ENCODE measurements at regions not wholly inside any gene's neighbourhood (a gene's known extent, or its start where the extent isn't known, plus 50 kb on each side); places are given as distances from the start of the nearest gene placed in this dataset.

DNA sequence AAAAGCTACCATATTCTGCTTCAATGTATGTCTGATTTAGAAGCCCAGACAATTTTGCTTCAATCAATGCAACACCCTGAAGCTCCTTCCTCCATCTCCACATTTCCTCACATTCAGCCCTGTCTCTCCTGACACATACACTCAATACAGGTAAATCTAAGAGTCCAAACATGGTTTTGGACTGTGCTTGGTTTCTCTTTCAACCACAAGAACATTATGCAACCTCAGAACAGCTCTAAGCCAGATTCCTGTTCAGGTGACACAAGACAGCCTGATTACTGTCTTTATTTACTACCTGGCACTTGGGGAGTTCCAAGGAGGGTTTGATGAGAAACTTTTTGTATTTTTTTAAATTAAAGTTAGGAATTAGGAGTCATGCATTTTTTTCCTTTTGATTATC is 307.5 kb upstream of the SLIT2 start:
- Histone ChIP-seq H3K27me3 (ENCODE audit: insufficient read depth, low read length) (no peaks in the 10 kb centered on the region), H3K9me3 (ENCODE audit: insufficient read depth, low read depth, low read length) (no peaks in the 10 kb centered on the region), H3K4me1 (ENCODE audit: insufficient read depth, low read length) (peaks cover 15% of the 10 kb centered on the region; the same call in 1 of the 2 replicates), H3K9ac (ENCODE audit: low read depth, low read length) (no peak overlapping the region), H3K4me3 (ENCODE audit: low read length) (no peak overlapping the region), H3K27ac (ENCODE audit: low read depth, low read length) (no peak overlapping the region), H3K36me3 (ENCODE audit: insufficient read depth, low read length) (no peaks in the 10 kb centered on the region)

DNA sequence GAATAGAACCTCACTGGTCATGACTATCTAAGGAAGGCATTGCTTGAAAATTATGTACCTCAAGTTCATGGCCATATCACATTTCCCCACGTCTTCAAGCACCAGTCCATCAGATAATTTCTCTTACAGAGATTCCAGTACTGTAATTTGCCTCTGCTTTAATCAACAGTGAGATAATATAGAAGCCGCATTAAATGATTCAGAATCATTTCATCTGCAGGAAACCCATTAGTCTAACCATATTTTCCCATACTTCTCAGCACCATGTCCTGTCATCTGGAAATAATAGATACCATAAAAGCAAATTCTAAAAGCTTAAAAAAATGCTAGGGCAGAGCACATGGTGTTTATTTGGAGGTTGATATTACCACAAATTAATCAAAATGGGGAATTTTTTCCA is 310.3 kb upstream of the SLIT2 start:
- H3K9ac ChIP-seq (ENCODE audit: low read depth, low read length): no peak overlapping the region
- H3K27me3 ChIP-seq (ENCODE audit: insufficient read depth, low read length): no peaks in the 10 kb centered on the region
- H3K36me3 ChIP-seq (ENCODE audit: insufficient read depth, low read length): no peaks in the 10 kb centered on the region
- H3K27ac ChIP-seq (ENCODE audit: low read depth, low read length): no peak overlapping the region
- no peak overlapping the region for H3K4me3 ChIP-seq (ENCODE audit: low read length)
- 91% methylated on average over 2 of the region's 2 CpGs for WGBS
- peaks cover 15% of the 10 kb centered on the region; the same call in 1 of the 2 replicates for H3K4me1 ChIP-seq (ENCODE audit: insufficient read depth, low read length)
- no peaks in the 10 kb centered on the region for H3K9me3 ChIP-seq (ENCODE audit: insufficient read depth, low read depth, low read length)

DNA sequence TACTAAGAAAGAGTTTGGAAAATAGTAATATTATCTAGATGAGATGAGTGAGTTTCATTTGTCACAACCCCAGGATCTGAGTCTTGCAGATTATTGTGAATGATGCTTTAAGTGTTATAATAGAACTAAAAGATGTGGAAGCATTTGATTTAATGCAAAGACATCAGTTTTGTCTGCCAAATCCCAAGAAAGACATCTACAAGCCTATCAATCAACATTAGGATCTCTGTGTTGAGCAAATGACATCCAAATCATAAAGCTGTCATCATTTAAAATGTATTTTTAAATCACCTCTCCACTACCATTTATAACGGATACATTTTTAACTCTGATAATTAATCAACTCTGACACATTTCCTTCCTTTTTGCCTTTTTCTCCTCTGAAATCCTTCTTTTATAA is 310.8 kb upstream of the SLIT2 start:
- H3K27ac ChIP-seq (ENCODE audit: low read depth, low read length): no peak overlapping the region
- 97% methylated on average over 1 of the region's 1 CpG for WGBS
- no peaks in the 10 kb centered on the region for H3K27me3 ChIP-seq (ENCODE audit: insufficient read depth, low read length)
- H3K9me3 ChIP-seq (ENCODE audit: insufficient read depth, low read depth, low read length): no peaks in the 10 kb centered on the region
- no peak overlapping the region for H3K9ac ChIP-seq (ENCODE audit: low read depth, low read length)
- H3K36me3 ChIP-seq (ENCODE audit: insufficient read depth, low read length): no peaks in the 10 kb centered on the region
- peaks cover 12% of the 10 kb centered on the region; the same call in 1 of the 2 replicates for H3K4me1 ChIP-seq (ENCODE audit: insufficient read depth, low read length)
- no peak overlapping the region for H3K4me3 ChIP-seq (ENCODE audit: low read length)

DNA sequence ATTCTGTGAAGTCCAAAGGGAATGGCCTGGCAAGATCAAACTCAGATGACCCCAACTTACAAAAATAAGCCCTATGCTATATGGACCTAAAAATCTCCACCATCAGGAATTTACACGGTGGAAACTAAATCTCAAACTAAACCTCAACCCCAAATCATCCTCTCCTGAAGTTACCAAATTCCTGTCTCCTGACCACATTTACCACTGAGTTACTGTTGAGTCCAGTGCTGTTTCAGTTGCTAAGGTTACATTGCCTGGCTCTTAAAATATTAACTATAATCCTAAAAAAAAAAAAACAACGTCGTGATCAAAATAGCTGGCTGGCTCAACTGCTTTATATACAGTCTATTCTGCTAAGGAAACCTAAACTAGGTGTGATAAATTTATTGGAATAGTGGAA is 315.2 kb upstream of the SLIT2 start:
- no peak overlapping the region for H3K9ac ChIP-seq (ENCODE audit: low read depth, low read length)
- no peaks in the 10 kb centered on the region for H3K9me3 ChIP-seq (ENCODE audit: insufficient read depth, low read depth, low read length)
- WGBS: 94% methylated on average over 2 of the region's 3 CpGs
- H3K36me3 ChIP-seq (ENCODE audit: insufficient read depth, low read length): no peaks in the 10 kb centered on the region
- no peaks in the 10 kb centered on the region for H3K4me1 ChIP-seq (ENCODE audit: insufficient read depth, low read length)
- no peak overlapping the region for H3K4me3 ChIP-seq (ENCODE audit: low read length)
- H3K27ac ChIP-seq (ENCODE audit: low read depth, low read length): no peak overlapping the region
- no peaks in the 10 kb centered on the region for H3K27me3 ChIP-seq (ENCODE audit: insufficient read depth, low read length)

DNA sequence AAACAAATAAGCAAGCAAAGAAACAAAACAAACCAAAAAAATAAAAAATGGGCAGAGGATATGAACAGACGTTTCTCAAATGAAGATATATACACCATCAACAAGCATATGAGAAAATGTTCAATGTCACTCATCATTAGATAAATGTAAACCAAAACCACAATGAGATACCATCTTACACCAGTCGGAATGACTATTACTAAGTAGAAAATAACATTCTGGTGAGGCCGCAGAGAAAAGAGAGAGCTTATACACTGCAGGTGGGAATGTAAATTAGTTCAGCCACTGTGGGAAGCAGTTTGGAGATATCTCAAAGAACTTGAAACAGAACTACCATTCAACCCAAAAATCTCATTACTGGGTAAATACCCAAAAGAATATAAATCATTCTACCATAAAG is 321.0 kb upstream of the SLIT2 start:
- whole genome bisulfite sequencing: 92% methylated on average over 3 of the region's 3 CpGs
- no peaks in the 10 kb centered on the region for H3K9me3 ChIP-seq (ENCODE audit: insufficient read depth, low read depth, low read length)

DNA sequence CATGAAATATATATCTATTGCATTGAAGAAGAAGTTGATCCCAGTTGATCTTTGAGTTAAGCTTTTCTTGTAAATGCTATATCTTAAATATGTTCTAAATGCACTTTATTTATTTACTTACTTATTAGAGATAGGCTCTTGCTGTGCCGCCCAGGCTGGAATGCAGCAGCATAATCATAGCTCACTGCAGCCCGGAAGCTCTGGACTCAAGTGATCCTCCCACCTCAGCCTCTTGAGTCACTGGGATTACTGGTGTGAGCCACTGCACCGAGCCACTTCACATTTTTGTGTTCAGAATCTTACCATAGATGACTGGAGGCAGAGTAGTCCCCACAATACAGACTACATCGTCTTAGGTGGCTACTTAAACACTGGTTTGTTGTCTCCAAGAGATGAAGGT is 324.3 kb upstream of the SLIT2 start:
- Histone ChIP-seq H3K36me3 (ENCODE audit: insufficient read depth, low read length) (no peaks in the 10 kb centered on the region), H3K9me3 (ENCODE audit: insufficient read depth, low read depth, low read length) (no peaks in the 10 kb centered on the region), H3K27me3 (ENCODE audit: insufficient read depth, low read length) (no peaks in the 10 kb centered on the region), H3K9ac (ENCODE audit: low read depth, low read length) (no peak overlapping the region), H3K4me3 (ENCODE audit: low read length) (no peak overlapping the region), H3K27ac (ENCODE audit: low read depth, low read length) (no peak overlapping the region), H3K4me1 (ENCODE audit: insufficient read depth, low read length) (no peaks in the 10 kb centered on the region)
- 90% methylated on average over 4 of the region's 4 CpGs for WGBS

More for the DNA sequence above, 321.0 kb upstream of the SLIT2 start:
- Histone ChIP-seq H3K4me1 (ENCODE audit: insufficient read depth, low read length) (no peaks in the 10 kb centered on the region), H3K36me3 (ENCODE audit: insufficient read depth, low read length) (no peaks in the 10 kb centered on the region), H3K9ac (ENCODE audit: low read depth, low read length) (no peak overlapping the region), H3K27ac (ENCODE audit: low read depth, low read length) (no peak overlapping the region), H3K4me3 (ENCODE audit: low read length) (no peak overlapping the region), H3K27me3 (ENCODE audit: insufficient read depth, low read length) (no peaks in the 10 kb centered on the region)

DNA sequence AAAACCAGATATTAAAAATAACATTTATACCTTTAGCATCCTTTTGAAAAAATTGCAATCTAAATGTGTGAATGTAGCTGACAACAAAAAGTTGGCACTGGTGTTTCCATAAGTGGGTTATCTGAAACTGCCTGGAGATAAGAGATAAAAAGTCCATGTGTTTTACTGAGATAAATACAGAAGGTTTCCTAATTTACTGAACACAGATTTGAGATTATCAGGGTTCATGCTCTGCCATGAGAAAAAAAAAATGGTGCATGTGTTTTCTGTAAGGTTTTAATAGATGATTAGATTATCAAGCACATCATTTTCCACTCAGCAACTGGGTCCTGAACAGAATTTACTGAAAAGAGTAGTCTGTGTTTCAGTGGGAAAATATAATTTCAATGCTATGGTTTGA is 326.2 kb upstream of the SLIT2 start:
- Histone ChIP-seq H3K4me1 (ENCODE audit: insufficient read depth, low read length) (no peaks in the 10 kb centered on the region), H3K4me3 (ENCODE audit: low read length) (no peak overlapping the region), H3K9ac (ENCODE audit: low read depth, low read length) (no peak overlapping the region), H3K9me3 (ENCODE audit: insufficient read depth, low read depth, low read length) (peaks cover 2% of the 10 kb centered on the region; the same call in 1 of the 2 replicates), H3K27me3 (ENCODE audit: insufficient read depth, low read length) (no peaks in the 10 kb centered on the region), H3K36me3 (ENCODE audit: insufficient read depth, low read length) (no peaks in the 10 kb centered on the region), H3K27ac (ENCODE audit: low read depth, low read length) (no peak overlapping the region)

DNA sequence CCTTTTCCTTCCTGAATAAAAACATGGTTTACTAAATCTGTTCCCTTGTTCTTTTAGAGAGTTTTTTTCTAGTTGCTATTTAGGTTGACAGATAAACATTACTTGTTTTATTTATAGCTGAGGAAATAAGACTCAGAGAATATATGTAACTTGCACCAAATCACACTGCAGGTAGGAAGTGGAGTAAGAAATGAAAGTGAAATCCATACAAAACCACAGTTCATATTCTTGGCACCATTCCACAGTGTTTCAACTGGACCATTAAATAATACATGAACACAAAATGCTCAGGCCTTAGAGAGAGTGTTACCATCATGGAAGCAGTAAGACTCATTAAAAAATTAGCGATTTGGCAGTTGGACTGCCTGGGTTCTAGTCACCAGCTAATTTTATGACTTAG is 326.9 kb upstream of the SLIT2 start:
- Histone ChIP-seq H3K4me3 (ENCODE audit: low read length) (no peak overlapping the region), H3K9me3 (ENCODE audit: insufficient read depth, low read depth, low read length) (peaks cover 8% of the 10 kb centered on the region), H3K4me1 (ENCODE audit: insufficient read depth, low read length) (no peaks in the 10 kb centered on the region)

DNA sequence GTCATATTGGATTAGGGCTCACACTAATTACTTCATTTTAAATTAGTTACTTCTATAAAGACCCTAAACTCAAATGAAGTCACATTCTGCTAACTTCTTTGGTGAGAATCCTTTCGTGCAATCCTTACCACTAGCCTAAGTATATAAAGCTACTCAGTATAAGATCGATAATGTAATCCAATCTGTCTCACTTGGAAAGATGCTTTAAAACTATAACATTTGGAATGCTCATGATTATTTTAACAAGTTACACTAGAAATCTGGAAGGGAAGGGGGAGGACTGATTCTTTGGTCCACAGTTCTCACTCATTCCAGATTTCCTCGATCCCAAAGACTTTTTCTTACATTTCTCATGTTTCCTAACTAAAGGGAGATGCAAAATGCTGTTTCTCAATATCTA is 336.4 kb upstream of the SLIT2 start:
- no peak overlapping the region for H3K27ac ChIP-seq (ENCODE audit: low read depth, low read length)
- 97% methylated on average over 2 of the region's 3 CpGs for WGBS

More for the DNA sequence above, 326.9 kb upstream of the SLIT2 start:
- Histone ChIP-seq H3K9ac (ENCODE audit: low read depth, low read length) (no peak overlapping the region), H3K27me3 (ENCODE audit: insufficient read depth, low read length) (no peaks in the 10 kb centered on the region), H3K27ac (ENCODE audit: low read depth, low read length) (no peak overlapping the region), H3K36me3 (ENCODE audit: insufficient read depth, low read length) (no peaks in the 10 kb centered on the region)
- WGBS: 92% methylated on average over 1 of the region's 1 CpG

DNA sequence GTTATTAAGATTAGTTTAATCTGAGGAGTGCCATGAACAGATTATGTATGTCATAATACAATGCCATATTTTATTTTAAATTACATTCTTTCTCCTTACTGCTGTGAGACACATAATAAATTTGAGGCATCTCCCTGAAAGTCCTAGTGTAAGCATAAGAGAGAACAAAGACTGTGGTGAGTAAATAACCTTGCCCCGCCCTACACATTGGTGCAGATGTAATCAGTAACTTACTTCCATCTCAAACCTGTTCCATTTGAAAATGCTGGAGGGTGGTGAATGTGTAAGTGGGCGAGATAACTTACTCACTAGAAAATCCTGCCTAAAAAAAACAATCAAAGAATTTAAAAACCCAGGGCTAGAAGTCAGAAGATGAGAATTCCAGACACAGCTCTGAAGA is 338.1 kb upstream of the SLIT2 start:
- no peaks in the 10 kb centered on the region for H3K36me3 ChIP-seq (ENCODE audit: insufficient read depth, low read length)
- H3K27ac ChIP-seq (ENCODE audit: low read depth, low read length): no peak overlapping the region
- no peaks in the 10 kb centered on the region for H3K4me1 ChIP-seq (ENCODE audit: insufficient read depth, low read length)
- WGBS: no CpG with 5 or more reads among the region's 2 CpGs
- H3K9ac ChIP-seq (ENCODE audit: low read depth, low read length): no peak overlapping the region
- H3K4me3 ChIP-seq (ENCODE audit: low read length): no peak overlapping the region
- H3K9me3 ChIP-seq (ENCODE audit: insufficient read depth, low read depth, low read length): no peaks in the 10 kb centered on the region
- H3K27me3 ChIP-seq (ENCODE audit: insufficient read depth, low read length): no peaks in the 10 kb centered on the region

More for the DNA sequence above, 336.4 kb upstream of the SLIT2 start:
- Histone ChIP-seq H3K36me3 (ENCODE audit: insufficient read depth, low read length) (no peaks in the 10 kb centered on the region), H3K9ac (ENCODE audit: low read depth, low read length) (no peak overlapping the region), H3K9me3 (ENCODE audit: insufficient read depth, low read depth, low read length) (peaks cover 4% of the 10 kb centered on the region), H3K4me3 (ENCODE audit: low read length) (no peak overlapping the region), H3K4me1 (ENCODE audit: insufficient read depth, low read length) (no peaks in the 10 kb centered on the region), H3K27me3 (ENCODE audit: insufficient read depth, low read length) (no peaks in the 10 kb centered on the region)

DNA sequence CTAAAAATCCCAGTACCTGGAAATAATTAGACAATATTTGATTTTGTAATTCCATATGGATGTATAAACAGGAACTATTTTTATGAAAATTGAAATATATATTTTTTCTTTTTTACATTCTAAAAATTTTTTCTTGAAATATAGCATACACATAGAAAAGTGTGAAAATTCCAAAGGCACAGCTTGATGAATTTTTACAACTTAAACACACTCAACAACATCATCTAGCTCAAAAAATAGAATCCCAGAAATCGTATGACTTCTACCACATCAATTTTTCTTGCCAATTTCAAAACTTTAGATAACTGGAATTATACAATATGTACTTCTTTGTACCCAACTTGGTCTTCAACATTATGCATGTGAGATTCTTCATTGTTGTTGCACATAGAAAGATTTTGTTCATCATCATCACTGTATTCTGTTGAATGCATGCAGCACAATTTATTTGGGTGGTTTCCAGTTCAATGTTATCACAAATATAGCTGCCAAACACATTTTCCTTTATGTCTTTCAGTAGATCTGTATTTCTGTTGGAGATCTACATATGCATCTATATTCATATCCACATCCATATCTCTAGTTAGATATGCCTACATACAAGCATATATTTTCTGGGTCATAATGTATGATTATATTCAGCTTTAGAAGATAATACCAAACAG is 340.7 kb upstream of the SLIT2 start:
- Histone ChIP-seq H3K9me3 (ENCODE audit: insufficient read depth, low read depth, low read length) (no peaks in the 10 kb centered on the region), H3K27me3 (ENCODE audit: insufficient read depth, low read length) (no peaks in the 10 kb centered on the region), H3K36me3 (ENCODE audit: insufficient read depth, low read length) (no peaks in the 10 kb centered on the region), H3K4me3 (ENCODE audit: low read length) (no peak overlapping the region), H3K27ac (ENCODE audit: low read depth, low read length) (no peak overlapping the region), H3K4me1 (ENCODE audit: insufficient read depth, low read length) (no peaks in the 10 kb centered on the region), H3K9ac (ENCODE audit: low read depth, low read length) (no peak overlapping the region)
- WGBS: 100% methylated on average over 1 of the region's 1 CpG

DNA sequence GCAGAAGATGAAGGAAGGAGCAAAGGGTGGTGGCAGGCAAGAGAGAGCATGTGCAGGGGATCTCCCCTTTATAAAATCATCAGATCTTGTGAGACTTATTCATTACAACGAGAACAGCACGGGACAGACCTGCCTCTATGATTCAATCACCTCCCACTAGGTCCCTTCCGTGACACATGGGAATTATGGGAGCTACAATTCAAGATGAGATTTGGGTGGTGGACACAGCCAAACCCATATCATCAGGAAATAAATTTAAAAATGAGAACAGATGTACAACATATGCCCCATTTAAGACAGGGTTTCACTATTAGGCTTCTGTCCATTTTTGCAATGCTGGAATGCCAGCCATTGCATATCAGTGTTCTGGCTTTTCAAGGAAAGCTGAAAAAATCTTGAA is 346.7 kb upstream of the SLIT2 start:
- WGBS: 90% methylated on average over 3 of the region's 3 CpGs
- no peaks in the 10 kb centered on the region for H3K27me3 ChIP-seq (ENCODE audit: insufficient read depth, low read length)
- H3K4me3 ChIP-seq (ENCODE audit: low read length): no peak overlapping the region

More for the DNA sequence above, 346.7 kb upstream of the SLIT2 start:
- H3K4me1 ChIP-seq (ENCODE audit: insufficient read depth, low read length): no peaks in the 10 kb centered on the region
- H3K9me3 ChIP-seq (ENCODE audit: insufficient read depth, low read depth, low read length): no peaks in the 10 kb centered on the region
- H3K27ac ChIP-seq (ENCODE audit: low read depth, low read length): no peak overlapping the region
- no peak overlapping the region for H3K9ac ChIP-seq (ENCODE audit: low read depth, low read length)
- H3K36me3 ChIP-seq (ENCODE audit: insufficient read depth, low read length): no peaks in the 10 kb centered on the region

All from HUES64 (cell line).